ENCODE measurements at regions not wholly inside any gene's neighbourhood (a gene's known extent, or its start where the extent isn't known, plus 50 kb on each side); places are given as distances from the start of the nearest gene placed in this dataset.
"Not testable (repeated sequence)": the region's sequence is repeated elsewhere in the genome, so short reads cannot be mapped to it uniquely, and the experiment has no call there.

GRCh38 chr12:83893101-83893500 lies 1019.5 kb downstream of the SLC6A15 start:
- no peaks in the 10 kb centered on the region for H3K79me2 ChIP-seq (ENCODE audit: low read length)
- no peak overlapping the region for H3K4me2 ChIP-seq (ENCODE audit: low read length)
- no peaks in the 10 kb centered on the region for H3K27me3 ChIP-seq (ENCODE audit: low read depth, low read length)
- no peaks in the 10 kb centered on the region for H3K4me1 ChIP-seq (ENCODE audit: low read length)
- no peak overlapping the region for H2AFZ ChIP-seq (ENCODE audit: low read depth, low read length)
- no peak overlapping the region for H3K4me3 ChIP-seq (ENCODE audit: low read length)
- no peaks in the 10 kb centered on the region for H3K9me3 ChIP-seq (ENCODE audit: insufficient read depth, low read length)
- no peaks in the 10 kb centered on the region for H3K36me3 ChIP-seq (replicated peaks; ENCODE audit: low read depth, low read length)
- H3K9ac ChIP-seq (ENCODE audit: low read length): no peak overlapping the region
- H3K27ac ChIP-seq (ENCODE audit: low read length): no peak overlapping the region
- TF ChIP-seq CTCF (IDR thresholded peaks at IDR 0.05; ENCODE audit: low read depth, low read length): no peak
- TF ChIP-seq EZH2phosphoT487 (IDR thresholded peaks at IDR 0.05; ENCODE audit: low read depth): no peak
- H4K20me1 ChIP-seq (ENCODE audit: insufficient read depth, low read length): no peaks in the 10 kb centered on the region

DNA sequence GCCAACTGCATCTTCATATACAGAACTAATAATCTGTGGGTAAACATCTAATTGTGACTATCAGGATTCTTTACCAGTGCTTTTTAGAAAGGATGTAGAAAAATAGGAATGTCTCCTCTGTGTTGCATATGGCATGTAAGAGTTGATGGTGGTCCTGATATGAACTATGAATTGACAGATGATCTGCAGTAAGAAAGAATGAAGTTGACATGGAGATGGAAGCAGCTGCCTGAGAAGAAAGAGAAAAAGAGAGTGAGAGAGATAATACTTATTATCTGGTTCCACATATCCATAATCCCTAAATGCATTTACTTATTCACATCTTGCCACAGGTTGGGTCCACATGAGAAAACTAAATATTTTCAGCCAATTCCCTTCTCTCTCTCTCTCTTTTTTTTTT lies 1022.9 kb downstream of the SLC6A15 start:
- no peak overlapping the region for H3K4me2 ChIP-seq (ENCODE audit: low read length)
- H2AFZ ChIP-seq (ENCODE audit: low read depth, low read length): no peak overlapping the region
- H3K4me3 ChIP-seq (ENCODE audit: low read length): no peak overlapping the region
- no peaks in the 10 kb centered on the region for H3K4me1 ChIP-seq (ENCODE audit: low read length)
- no peaks in the 10 kb centered on the region for H3K27me3 ChIP-seq (ENCODE audit: low read depth, low read length)
- no peaks in the 10 kb centered on the region for H3K79me2 ChIP-seq (ENCODE audit: low read length)
- no peaks in the 10 kb centered on the region for H3K9me3 ChIP-seq (ENCODE audit: insufficient read depth, low read length)
- no peak overlapping the region for H3K9ac ChIP-seq (ENCODE audit: low read length)
- no peaks in the 10 kb centered on the region for H4K20me1 ChIP-seq (ENCODE audit: insufficient read depth, low read length)
- no peak overlapping the region for H3K27ac ChIP-seq (ENCODE audit: low read length)
- TF ChIP-seq CTCF (IDR thresholded peaks at IDR 0.05; ENCODE audit: low read depth, low read length) (no peak), EZH2phosphoT487 (IDR thresholded peaks at IDR 0.05; ENCODE audit: low read depth) (no peak)
- H3K36me3 ChIP-seq (replicated peaks; ENCODE audit: low read depth, low read length): no peaks in the 10 kb centered on the region

- H3K36me3 ChIP-seq (replicated peaks; ENCODE audit: low read depth, low read length): no peaks in the 10 kb centered on the region
- no peak overlapping the region for H3K27ac ChIP-seq (ENCODE audit: low read length)
- TF ChIP-seq CTCF (IDR thresholded peaks at IDR 0.05; ENCODE audit: low read depth, low read length) (no peak), EZH2phosphoT487 (IDR thresholded peaks at IDR 0.05; ENCODE audit: low read depth) (no peak)
- no peak overlapping the region for H3K4me2 ChIP-seq (ENCODE audit: low read length)
- H4K20me1 ChIP-seq (ENCODE audit: insufficient read depth, low read length): no peaks in the 10 kb centered on the region
- H3K9me3 ChIP-seq (ENCODE audit: insufficient read depth, low read length): no peaks in the 10 kb centered on the region
- no peak overlapping the region for H3K9ac ChIP-seq (ENCODE audit: low read length)
- no peaks in the 10 kb centered on the region for H3K79me2 ChIP-seq (ENCODE audit: low read length)
- no peaks in the 10 kb centered on the region for H3K4me1 ChIP-seq (ENCODE audit: low read length)
- no peak overlapping the region for H3K4me3 ChIP-seq (ENCODE audit: low read length)
- H3K27me3 ChIP-seq (ENCODE audit: low read depth, low read length): no peaks in the 10 kb centered on the region
- no peak overlapping the region for H2AFZ ChIP-seq (ENCODE audit: low read depth, low read length)
Measured at GRCh38 chr12:83886479-83886878, 1026.1 kb downstream of the SLC6A15 start.

- H3K79me2 ChIP-seq (ENCODE audit: low read length); H4K20me1 ChIP-seq (ENCODE audit: insufficient read depth, low read length); H3K9ac ChIP-seq (ENCODE audit: low read length): not testable (repeated sequence)
Measured at GRCh38 chr12:83870921-83871599, 1041.5 kb downstream of the SLC6A15 start.

More at GRCh38 chr12:83870921-83871599, 1041.5 kb downstream of the SLC6A15 start:
- H3K4me3 ChIP-seq (ENCODE audit: low read length); H3K27me3 ChIP-seq (ENCODE audit: low read depth, low read length); H3K36me3 ChIP-seq (replicated peaks; ENCODE audit: low read depth, low read length); H3K4me1 ChIP-seq (ENCODE audit: low read length); H3K4me2 ChIP-seq (ENCODE audit: low read length); H2AFZ ChIP-seq (ENCODE audit: low read depth, low read length); H3K27ac ChIP-seq (ENCODE audit: low read length); H3K9me3 ChIP-seq (ENCODE audit: insufficient read depth, low read length): not testable (repeated sequence)
